Natural killer cell treated with Interleukin-12 subunit alpha and Interleukin-12 subunit beta and Interleukin-15 and Interleukin-18, amount 100 ng/mL, for 72 hours (primary cell): ENCODE measurements at regions not wholly inside any gene's neighbourhood (a gene's known extent, or its start where the extent isn't known, plus 50 kb on each side); places are given as distances from the start of the nearest gene placed in this dataset.

Source experiments
- ATAC-seq, 2 donors: fragments of 150-1000 bp; cut with Tn5 transposase in 1 of 2; sonication (Bioruptor Pico), chemical (Tn5 transposase) in 1 of 2; 2 replicates each; pipeline ENCODE4 v1.10.0; 2021
- DNase-seq: peaks from one replicate; pipeline ENCODE4 v3.0.0; 2022; ENCODE audit warnings: low spot score
- H3K27ac Mint-ChIP-seq, 2 donors: 1 replicate in 1 of 2; 2 replicates in 1 of 2; pipeline ENCODE4 v1.8.0; 2022; ENCODE audit warnings: mixed read lengths in 2 of 2, mild to moderate bottlenecking in 1 of 2, moderate library complexity in 1 of 2
- H3K27me3 Mint-ChIP-seq, 2 donors: 1 replicate in 1 of 2; 2 replicates in 1 of 2; pipeline ENCODE4 v1.8.0; 2022; ENCODE audit warnings: mixed read lengths in 2 of 2
- H3K36me3 Mint-ChIP-seq: one replicate; pipeline ENCODE4 v1.8.0; 2022; ENCODE audit warnings: mixed read lengths
- H3K4me1 Mint-ChIP-seq, 2 donors: 1 replicate in 1 of 2; 2 replicates in 1 of 2; pipeline ENCODE4 v1.8.0; 2022; ENCODE audit warnings: low read depth in 2 of 2, mixed read lengths in 2 of 2, mild to moderate bottlenecking in 1 of 2
- H3K4me3 Mint-ChIP-seq: one replicate; pipeline ENCODE4 v1.8.0; 2022; ENCODE audit warnings: mixed read lengths
- H3K9me3 Mint-ChIP-seq: 2 replicates; pipeline ENCODE4 v1.8.0; 2022; ENCODE audit warnings: mixed read lengths

GRCh38 chr2:221848286-221848685, 276.2 kb upstream of the EPHA4 start:
- H3K27me3 Mint-ChIP-seq = no peaks in the 10 kb centered on the region
- peaks cover 5% of the 10 kb centered on the region for H3K9me3 Mint-ChIP-seq

GRCh38 chr2:221845021-221845365, 272.9 kb upstream of the EPHA4 start:
- H3K36me3 Mint-ChIP-seq = no peaks in the 10 kb centered on the region

More at GRCh38 chr2:221848286-221848685, 276.2 kb upstream of the EPHA4 start:
- Mint-ChIP-seq H3K4me1 (no peaks in the 10 kb centered on the region), H3K27ac (no peak overlapping the region), H3K4me3 (no peak overlapping the region), H3K36me3 (no peaks in the 10 kb centered on the region)
- DNase-seq = no peak
- ATAC-seq = no peak

GRCh38 chr2:221844212-221845020, 272.3 kb upstream of the EPHA4 start:
- DNase-seq (no peak), ATAC-seq (no peak)
- no peaks in the 10 kb centered on the region for H3K36me3 Mint-ChIP-seq
- H3K27me3 Mint-ChIP-seq = no peaks in the 10 kb centered on the region
- H3K4me1 Mint-ChIP-seq = no peaks in the 10 kb centered on the region
- H3K27ac Mint-ChIP-seq = no peak overlapping the region
- no peak overlapping the region for H3K4me3 Mint-ChIP-seq
- no peaks in the 10 kb centered on the region for H3K9me3 Mint-ChIP-seq

More at GRCh38 chr2:221845021-221845365, 272.9 kb upstream of the EPHA4 start:
- H3K4me3 Mint-ChIP-seq = no peak overlapping the region
- H3K9me3 Mint-ChIP-seq = no peaks in the 10 kb centered on the region
- ATAC-seq = no peak
- no peaks in the 10 kb centered on the region for H3K4me1 Mint-ChIP-seq
- no peak overlapping the region for H3K27ac Mint-ChIP-seq
- no peaks in the 10 kb centered on the region for H3K27me3 Mint-ChIP-seq
- DNase-seq = no peak

- no peaks in the 10 kb centered on the region for H3K4me1 Mint-ChIP-seq
- H3K4me3 Mint-ChIP-seq = no peak overlapping the region
- H3K27me3 Mint-ChIP-seq = no peaks in the 10 kb centered on the region
- DNase-seq = no peak
- no peaks in the 10 kb centered on the region for H3K36me3 Mint-ChIP-seq
- H3K27ac Mint-ChIP-seq = no peak overlapping the region
- no peak for ATAC-seq
- H3K9me3 Mint-ChIP-seq = peaks cover 10% of the 10 kb centered on the region
These were observed 264.0 kb upstream of the EPHA4 start for GRCh38 chr2:221836095-221836494.

- Mint-ChIP-seq H3K4me3 (no peak overlapping the region), H3K36me3 (no peaks in the 10 kb centered on the region), H3K27ac (no peak overlapping the region), H3K27me3 (no peaks in the 10 kb centered on the region), H3K9me3 (peaks cover 10% of the 10 kb centered on the region), H3K4me1 (no peaks in the 10 kb centered on the region)
- DNase-seq (no peak), ATAC-seq (no peak)
These were observed 261.9 kb upstream of the EPHA4 start for GRCh38 chr2:221833966-221834365.

GRCh38 chr2:221831051-221831450, 258.9 kb upstream of the EPHA4 start:
- Mint-ChIP-seq H3K4me3 (no peak overlapping the region), H3K27ac (no peak overlapping the region), H3K4me1 (no peaks in the 10 kb centered on the region), H3K27me3 (no peaks in the 10 kb centered on the region), H3K9me3 (peaks cover 9% of the 10 kb centered on the region), H3K36me3 (no peaks in the 10 kb centered on the region)
- ATAC-seq (no peak), DNase-seq (no peak)

- no peak overlapping the region for H3K27ac Mint-ChIP-seq
These were observed 250.3 kb upstream of the EPHA4 start for GRCh38 chr2:221822416-221822815.

GRCh38 chr2:221818616-221819320, 246.7 kb upstream of the EPHA4 start:
- Mint-ChIP-seq H3K4me3 (no peak overlapping the region), H3K27ac (no peak overlapping the region), H3K36me3 (no peaks in the 10 kb centered on the region), H3K4me1 (no peaks in the 10 kb centered on the region), H3K27me3 (no peaks in the 10 kb centered on the region), H3K9me3 (peaks cover 4% of the 10 kb centered on the region)
- no peak for DNase-seq
- ATAC-seq = no peak

More at GRCh38 chr2:221822416-221822815, 250.3 kb upstream of the EPHA4 start:
- Mint-ChIP-seq H3K9me3 (peaks cover 3% of the 10 kb centered on the region), H3K27me3 (no peaks in the 10 kb centered on the region), H3K4me1 (no peaks in the 10 kb centered on the region), H3K4me3 (no peak overlapping the region), H3K36me3 (no peaks in the 10 kb centered on the region)
- DNase-seq (no peak), ATAC-seq (no peak)

GRCh38 chr2:221817878-221818277, 245.8 kb upstream of the EPHA4 start:
- no peaks in the 10 kb centered on the region for H3K4me1 Mint-ChIP-seq
- no peak for DNase-seq
- H3K27me3 Mint-ChIP-seq = no peaks in the 10 kb centered on the region
- peaks cover 6% of the 10 kb centered on the region for H3K9me3 Mint-ChIP-seq
- no peaks in the 10 kb centered on the region for H3K36me3 Mint-ChIP-seq
- ATAC-seq = no peak
- H3K27ac Mint-ChIP-seq = no peak overlapping the region
- no peak overlapping the region for H3K4me3 Mint-ChIP-seq

- ATAC-seq (no peak), DNase-seq (no peak)
- H3K4me3 Mint-ChIP-seq = no peak overlapping the region
- H3K27ac Mint-ChIP-seq = no peak overlapping the region
- H3K4me1 Mint-ChIP-seq = no peaks in the 10 kb centered on the region
- H3K9me3 Mint-ChIP-seq = peaks cover 9% of the 10 kb centered on the region
- no peaks in the 10 kb centered on the region for H3K27me3 Mint-ChIP-seq
- H3K36me3 Mint-ChIP-seq = no peaks in the 10 kb centered on the region
These were observed 244.9 kb upstream of the EPHA4 start for GRCh38 chr2:221817052-221817451.

- Mint-ChIP-seq H3K4me3 (no peak overlapping the region), H3K4me1 (no peaks in the 10 kb centered on the region), H3K27ac (no peak overlapping the region), H3K36me3 (no peaks in the 10 kb centered on the region), H3K27me3 (no peaks in the 10 kb centered on the region), H3K9me3 (peaks cover 9% of the 10 kb centered on the region)
- DNase-seq (no peak), ATAC-seq (no peak)
These were observed 244.5 kb upstream of the EPHA4 start for GRCh38 chr2:221816566-221816965.

- Mint-ChIP-seq H3K4me3 (no peak overlapping the region), H3K4me1 (no peaks in the 10 kb centered on the region), H3K36me3 (no peaks in the 10 kb centered on the region), H3K27ac (no peak overlapping the region), H3K27me3 (no peaks in the 10 kb centered on the region), H3K9me3 (peaks cover 9% of the 10 kb centered on the region)
- DNase-seq (no peak), ATAC-seq (no peak)
These were observed 238.5 kb upstream of the EPHA4 start for GRCh38 chr2:221810650-221811049.

GRCh38 chr2:221810245-221810644, 238.1 kb upstream of the EPHA4 start:
- Mint-ChIP-seq H3K27ac (no peak overlapping the region), H3K36me3 (no peaks in the 10 kb centered on the region), H3K4me3 (no peak overlapping the region), H3K4me1 (no peaks in the 10 kb centered on the region), H3K27me3 (no peaks in the 10 kb centered on the region), H3K9me3 (peaks cover 10% of the 10 kb centered on the region)
- no peak for DNase-seq
- no peak for ATAC-seq

- Mint-ChIP-seq H3K4me1 (no peaks in the 10 kb centered on the region), H3K36me3 (no peaks in the 10 kb centered on the region), H3K9me3 (peaks cover 6% of the 10 kb centered on the region), H3K27me3 (no peaks in the 10 kb centered on the region), H3K4me3 (no peak overlapping the region), H3K27ac (no peak overlapping the region)
- DNase-seq (no peak), ATAC-seq (no peak)
These were observed 236.4 kb upstream of the EPHA4 start for GRCh38 chr2:221808488-221808887.
